ENCODE measurements at regions not wholly inside any gene's neighbourhood (a gene's known extent, or its start where the extent isn't known, plus 50 kb on each side); places are given as distances from the start of the nearest gene placed in this dataset.
A peak's percentile ranks its signal among the peaks of the same experiment; 100 is the strongest.
"Not testable (repeated sequence)": the region's sequence is repeated elsewhere in the genome, so short reads cannot be mapped to it uniquely, and the experiment has no call there.

DNA sequence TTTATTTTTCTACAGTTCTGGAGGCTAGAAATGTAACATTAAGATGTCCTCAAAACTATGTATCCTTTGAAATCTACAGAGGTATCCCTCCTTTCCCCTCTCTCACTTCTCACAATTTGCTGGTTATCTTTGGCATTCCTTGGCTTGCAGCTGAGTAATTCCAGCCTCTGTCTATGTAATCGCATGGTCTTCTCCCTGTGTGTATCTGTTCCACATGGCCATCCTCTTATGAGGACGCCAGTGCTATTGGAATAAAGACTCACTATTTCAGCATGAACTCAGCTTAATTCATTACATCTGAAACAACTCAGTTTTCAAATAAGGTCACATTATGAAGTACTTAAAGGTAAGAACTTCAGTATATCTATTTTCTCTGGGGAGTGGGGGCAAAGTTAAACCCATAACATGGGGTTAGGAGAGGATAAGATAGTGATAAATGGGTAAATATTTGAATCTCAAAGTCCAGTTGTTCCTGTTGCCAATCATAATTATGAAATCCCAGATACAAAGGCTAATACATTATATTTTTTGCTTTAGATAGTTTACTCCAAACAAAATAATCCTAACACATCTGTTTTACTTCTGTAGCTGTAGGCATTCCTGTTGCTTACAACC is 1290.8 kb downstream of the NCAM2 start:
- DNase-seq (ENCODE audit: low spot score): no peak

DNA sequence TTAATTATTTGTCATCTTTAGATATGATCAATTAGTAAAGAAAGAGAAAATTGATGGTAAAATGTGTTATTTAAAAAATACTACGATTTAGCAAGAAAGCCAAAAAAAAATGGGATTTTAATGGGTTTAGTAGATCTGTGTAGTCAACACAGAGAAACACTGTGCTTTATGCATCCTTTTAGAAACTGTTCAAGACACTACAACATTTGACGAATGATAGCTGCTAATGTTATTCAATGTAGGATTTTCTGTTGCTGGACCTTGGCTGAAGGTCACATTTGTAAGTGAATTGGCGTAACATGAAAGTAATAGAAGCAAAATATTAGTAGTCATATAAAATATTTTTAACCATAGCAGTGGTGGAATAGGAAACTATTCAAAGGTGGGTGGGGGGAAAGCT is 1293.9 kb downstream of the NCAM2 start:
- no peak for DNase-seq (ENCODE audit: low spot score)

DNA sequence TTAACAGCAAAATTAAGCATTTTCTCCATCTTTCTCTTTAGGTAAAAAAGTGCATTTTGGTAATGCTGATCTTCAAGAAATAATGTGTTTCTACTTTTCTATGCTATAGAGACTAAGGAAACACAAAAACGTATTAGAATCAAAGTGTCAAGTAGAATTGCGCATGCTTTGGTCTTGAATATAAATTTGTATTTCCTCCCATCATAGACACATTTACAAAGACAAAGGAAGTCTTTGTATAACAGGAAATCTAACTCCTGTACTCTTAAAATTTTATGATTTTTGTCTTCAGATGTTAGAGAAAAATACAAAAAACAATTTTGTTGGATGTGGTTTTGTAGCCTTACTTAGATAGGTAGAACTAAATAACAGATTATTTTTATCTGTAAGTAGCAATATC is 1299.4 kb downstream of the NCAM2 start:
- DNase-seq (ENCODE audit: low spot score): no peak

DNA sequence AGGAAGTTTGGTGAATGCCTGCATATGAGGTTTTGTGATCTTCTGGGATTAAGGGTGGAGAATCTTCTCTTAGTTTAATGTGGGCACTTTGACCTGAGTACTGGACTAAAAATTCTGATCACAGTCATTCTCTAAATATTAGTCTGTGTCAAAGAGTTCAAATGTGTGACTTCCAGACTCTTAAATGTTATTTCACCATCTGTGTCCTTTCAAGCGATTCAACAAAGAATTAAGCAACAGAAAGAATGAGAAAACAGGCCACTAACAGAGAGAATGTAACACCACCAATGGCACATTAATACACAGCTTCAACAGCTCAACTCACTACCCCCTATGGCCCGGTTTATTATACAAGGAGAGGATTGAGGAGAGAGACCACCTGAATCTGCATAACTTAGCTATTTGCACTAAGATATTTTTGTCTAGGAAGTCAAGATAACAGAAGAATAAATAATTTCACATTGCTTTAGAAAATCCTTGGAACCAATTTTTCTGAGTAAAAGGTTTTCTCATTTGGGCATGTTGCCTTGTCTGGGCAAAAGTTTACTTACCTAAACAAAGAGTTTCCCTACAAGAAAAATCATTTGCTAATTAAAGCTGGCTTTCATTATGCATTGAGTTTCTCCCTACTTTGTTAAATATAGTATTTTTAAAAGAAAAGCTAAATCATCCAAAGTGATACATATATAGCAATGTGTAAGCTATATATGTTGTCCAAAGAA is 1313.7 kb downstream of the NCAM2 start:
- peak; percentile 2 for DNase-seq (ENCODE audit: low spot score)

DNA sequence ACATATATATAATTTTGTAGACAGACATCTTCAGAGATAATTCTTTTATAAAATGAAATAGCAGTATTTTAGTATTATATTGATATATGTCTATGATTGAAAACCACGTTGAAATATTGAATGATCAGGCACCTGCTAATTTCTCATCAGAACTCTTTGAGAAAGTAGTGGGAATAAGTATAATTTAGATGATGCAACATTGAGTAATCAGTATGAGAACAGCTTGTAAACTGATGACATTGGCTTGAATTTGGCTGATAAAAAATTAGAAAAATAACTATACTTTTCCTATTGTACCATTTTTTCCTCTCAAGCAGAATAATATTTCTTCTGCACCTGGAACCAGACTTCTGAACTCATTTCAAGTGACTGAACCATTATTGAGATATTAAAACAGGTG is 1316.8 kb downstream of the NCAM2 start:
- no peak for DNase-seq (ENCODE audit: low spot score)

DNA sequence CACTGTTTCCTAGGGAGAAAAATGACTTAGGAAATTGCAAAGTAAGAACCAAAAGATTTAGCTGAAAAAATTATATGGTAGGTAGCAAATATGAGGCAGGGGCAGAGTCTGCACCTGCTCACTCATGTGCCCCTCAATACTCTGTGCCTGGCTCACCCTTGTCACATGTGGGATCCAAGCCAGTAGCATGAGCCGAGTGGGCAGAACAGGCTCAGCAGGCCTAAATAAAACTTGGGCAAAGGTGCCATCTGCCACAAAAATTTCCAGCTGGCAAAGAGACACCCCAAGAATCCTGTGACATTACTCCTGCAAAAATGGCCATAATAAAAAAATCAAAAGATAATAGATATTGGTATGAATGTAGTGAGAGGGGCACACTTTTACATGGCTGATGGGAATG is 1321.2 kb downstream of the NCAM2 start:
- no peak for DNase-seq (ENCODE audit: low spot score)

DNA sequence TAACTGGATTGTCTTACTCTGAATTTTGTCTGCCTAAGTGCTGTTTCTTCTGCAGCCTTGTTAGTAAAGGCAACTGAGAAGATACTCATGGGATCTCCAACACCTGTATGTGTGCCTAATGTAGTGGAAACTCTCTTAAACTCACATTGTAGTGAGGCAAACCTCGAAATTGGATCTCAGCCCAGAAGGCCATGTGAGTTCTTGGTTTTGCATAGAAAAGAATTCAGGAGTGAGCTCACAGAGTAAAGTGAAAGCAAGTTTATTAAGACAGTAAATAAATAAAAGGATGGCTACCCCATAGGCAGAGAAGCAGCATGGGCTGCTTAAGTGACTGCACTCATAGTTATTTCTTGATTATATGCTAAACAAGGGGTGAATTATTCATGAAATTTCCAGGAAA is 1344.7 kb downstream of the NCAM2 start:
- DNase-seq (ENCODE audit: low spot score): peak; percentile 16

DNA sequence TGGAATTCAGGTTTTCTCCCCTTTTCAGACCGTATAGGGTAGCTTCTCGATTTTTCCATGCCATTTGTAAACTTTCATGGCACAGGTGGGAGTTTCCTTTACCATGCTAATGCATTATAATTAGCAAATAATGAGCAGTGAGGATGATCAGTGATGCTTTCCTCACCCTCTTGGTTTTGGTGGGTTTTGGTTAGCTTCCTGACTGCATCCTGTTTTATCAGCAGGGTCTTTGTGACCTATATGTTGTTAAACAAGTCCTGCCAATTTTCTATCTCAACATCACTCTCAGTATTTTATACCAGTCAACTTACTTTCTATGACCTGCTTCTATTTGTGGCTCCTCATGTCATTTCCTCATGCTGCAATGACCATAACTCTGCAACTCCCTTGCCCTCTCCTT is 1345.1 kb downstream of the NCAM2 start:
- DNase-seq (ENCODE audit: low spot score): no peak

DNA sequence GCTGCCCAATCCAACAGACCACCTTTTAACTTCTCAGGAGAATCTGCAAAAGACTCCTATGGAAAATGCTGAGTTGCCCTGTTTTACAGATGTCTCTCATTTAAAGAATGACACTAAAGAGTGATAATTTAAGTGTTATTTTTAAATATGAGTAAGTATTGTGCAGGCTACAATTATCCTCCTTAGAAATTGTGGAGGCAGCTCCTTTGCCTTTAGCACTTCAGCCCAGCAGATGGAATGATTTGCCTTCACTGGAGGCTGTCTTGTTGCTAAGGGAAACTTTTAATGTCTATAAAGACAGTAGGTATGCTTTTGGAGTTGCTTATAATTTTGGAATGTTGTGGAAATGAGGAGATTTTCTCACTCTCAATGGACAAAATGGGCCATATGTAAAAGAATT is 1345.5 kb downstream of the NCAM2 start:
- no peak for DNase-seq (ENCODE audit: low spot score)

DNA sequence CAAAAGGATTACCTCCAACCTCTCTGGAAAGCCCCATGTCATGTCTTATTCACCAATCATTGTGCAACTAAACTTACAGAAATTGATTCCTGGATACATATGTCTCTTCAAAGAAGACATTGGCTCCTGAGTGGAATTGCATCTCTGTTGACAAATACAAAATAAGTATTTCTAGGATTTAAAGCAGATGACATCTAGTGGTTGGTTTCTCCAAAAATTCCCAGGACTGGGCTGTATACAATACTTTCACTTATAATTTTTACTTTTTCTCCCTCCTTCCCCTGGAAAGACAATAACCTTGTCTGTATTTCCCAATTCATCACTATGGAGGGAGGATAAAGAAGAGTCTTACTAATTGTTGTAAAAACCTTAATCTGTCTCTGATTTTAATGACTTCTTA is 1347.4 kb downstream of the NCAM2 start:
- no peak for DNase-seq (ENCODE audit: low spot score)

DNA sequence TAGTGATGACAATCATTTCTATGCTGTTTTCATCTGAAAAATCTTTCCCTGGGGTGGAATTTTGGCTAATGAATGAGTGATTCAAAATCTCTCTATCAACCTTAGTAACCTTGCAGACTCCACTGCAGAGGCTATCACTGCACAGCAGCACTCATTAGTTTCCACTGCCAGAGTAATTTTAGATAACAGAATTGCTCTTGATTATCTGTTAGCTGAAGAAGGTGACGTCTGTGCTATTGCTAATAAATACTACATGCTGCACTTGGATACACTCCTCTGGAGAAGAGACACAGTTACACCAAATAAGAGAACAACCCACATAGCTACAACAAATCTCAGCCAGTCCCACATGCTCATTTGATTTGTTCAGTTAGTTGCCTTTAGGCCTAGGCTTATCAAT is 1348.4 kb downstream of the NCAM2 start:
- no peak for DNase-seq (ENCODE audit: low spot score)

DNA sequence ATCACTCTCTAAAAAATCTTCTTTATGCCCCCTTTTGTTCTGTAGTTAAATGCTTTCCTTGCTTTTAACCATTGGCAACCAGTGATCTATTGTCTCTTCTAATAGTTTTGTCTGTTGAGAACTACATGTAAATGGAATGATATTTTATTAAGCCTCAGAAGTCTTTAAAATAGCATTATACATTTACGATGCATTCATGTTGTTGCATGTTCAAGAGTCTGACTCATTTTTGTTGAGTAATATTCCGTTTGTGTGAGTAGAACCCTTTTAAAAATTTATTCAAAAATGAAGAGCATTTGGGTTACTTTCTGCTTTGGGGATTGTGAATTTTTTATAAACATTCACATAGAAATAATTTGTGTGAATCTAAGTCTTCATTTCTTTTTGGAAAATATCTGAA is 1352.9 kb downstream of the NCAM2 start:
- no peak for DNase-seq (ENCODE audit: low spot score)

DNA sequence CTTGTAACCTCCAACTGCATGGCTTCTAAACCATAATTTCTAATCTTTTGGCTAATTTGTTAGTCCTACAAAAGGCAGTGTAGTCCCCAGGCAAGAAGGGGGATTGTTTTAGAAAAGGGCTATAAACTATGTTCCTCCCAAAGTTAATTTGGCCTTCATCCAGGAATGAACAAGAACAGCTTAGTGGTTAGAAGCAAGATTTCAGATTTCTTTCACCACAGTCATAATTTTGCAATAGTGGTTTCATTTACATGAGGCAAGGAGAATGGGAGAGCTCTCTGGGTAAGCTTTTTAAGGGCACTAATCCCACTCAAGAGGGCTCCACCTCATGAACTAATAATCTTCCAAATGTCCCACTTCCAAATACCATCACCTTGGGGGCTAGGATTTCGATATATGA is 1353.9 kb downstream of the NCAM2 start:
- DNase-seq (ENCODE audit: low spot score): no peak

DNA sequence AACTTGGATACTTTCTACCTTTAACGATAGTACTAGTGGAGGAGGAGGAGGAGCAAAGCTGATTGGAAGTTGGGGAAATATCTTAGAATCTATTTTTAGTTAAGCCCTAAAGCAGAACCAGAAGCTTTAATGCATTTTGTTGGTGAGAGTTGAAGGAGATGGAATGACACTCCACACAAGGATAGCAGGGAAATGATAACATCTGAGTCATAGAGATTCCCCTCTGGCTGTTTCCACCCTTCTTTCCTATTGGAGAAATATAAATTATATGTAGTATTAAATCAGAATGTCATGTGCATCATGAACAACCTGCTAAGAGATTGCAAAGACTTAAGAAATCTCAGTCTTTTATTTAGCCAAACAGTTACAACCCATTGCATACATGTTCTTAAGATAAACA is 1357.7 kb downstream of the NCAM2 start:
- no peak for DNase-seq (ENCODE audit: low spot score)

DNA sequence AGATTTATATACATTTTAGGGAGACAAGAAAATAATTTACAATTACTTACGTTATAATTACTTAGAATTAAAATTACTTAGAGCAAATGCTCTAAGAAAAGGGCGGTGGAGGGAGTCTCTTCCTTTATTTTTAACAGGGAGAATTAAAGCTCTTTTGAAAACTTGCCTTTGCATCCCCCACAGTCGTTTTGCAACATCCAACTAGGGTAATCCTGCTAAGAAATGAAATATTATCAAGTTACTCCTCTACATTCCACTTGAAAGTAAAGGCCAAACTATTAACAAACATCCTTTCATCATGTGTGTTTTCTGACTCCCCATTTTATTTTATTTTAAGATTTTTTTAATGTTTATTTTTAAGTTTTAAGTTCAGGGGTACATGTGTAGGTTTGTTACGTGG is 1358.5 kb downstream of the NCAM2 start:
- DNase-seq (ENCODE audit: low spot score): no peak

DNA sequence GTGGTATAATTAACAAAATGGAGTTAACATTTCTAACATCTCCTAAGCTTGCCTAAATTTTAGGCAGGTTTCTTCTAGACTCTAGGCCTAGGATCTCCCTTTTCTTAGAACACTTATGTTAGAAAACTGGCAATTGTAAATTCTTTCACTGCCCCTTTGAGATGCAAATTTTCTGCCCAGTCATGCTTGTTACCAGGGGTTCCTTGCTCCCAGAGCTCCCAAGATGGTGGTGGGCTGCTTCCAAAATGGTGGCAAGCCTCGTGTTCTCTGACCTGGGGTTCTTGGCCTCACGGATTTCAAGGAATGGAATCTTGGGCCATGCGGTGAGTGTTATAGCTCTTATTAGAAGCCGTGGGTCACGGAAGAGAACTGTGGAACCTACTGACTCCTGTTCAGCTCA is 1361.4 kb downstream of the NCAM2 start:
- DNase-seq (ENCODE audit: low spot score): not testable (repeated sequence)

DNA sequence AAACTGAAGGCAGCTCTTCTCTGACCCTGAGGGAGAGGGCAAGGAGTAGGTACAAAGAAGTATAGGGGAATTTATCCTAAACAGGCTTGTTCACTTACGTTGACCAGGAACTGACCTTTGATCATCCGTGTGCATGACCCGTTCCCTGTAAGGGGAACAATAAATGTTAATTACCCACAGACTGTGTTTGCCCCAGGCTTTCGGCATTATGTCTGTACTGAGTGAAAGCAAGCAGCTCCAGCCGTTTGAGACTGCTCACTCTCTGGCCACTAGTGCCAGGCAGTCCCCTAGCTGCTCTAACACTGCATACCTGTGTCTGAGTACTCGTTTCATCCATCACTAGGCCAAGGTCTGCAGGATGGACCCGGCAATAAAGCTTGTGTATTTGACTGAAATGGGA is 1365.3 kb downstream of the NCAM2 start:
- DNase-seq (ENCODE audit: low spot score): no peak

DNA sequence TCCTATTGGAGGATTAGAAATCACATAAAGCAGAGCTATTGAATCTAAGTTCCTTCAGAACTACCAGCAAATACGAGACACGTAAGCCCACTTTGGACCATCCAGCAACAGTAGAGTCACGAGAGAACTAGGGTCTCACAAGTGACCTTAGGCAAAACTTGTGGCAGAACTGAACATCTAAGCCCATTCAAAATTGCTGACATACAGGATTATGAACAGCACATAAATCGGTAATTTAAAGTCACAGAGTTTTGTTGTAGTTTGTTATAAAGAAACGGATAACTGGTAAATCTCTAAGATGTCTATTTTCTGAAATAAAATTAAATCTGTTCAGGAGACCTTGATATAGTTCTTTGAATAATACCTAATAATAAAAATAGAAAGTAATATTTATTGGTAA is 1366.0 kb downstream of the NCAM2 start:
- no peak for DNase-seq (ENCODE audit: low spot score)

DNA sequence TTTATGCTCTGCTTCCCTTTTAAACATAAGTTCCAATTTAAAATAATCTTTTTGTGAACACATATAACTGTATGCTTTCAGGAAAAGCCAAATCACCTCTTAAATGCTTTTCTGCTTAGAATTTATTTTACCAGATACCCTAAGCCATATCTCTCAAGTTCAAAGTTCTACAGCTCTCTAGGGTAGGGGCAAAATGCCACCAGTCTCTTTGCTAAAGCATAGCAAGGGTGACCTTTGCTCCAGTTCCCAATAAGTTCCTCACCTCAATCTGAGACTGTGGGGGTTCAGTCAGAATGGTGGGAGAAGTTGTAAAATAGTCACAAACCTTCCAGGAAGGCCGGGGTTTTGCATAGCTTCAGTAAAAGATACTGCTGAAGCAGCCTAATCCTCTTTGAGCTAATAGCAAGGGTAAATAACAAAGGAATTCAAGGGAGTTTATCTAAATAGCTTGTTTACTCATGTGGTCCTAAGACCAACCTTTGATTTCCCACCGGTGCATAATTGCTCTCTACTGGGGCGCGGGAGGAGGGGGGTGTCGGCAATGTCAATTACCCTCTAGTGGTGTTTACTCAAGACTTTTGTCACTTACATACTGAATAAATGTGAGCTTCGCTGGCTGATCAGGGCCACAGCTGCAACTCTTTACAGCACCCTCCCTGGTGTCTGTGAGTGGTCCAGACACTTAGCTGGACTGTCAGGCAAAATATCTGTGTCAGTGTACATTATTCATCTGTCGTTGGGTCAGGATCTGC is 1376.2 kb downstream of the NCAM2 start:
- DNase-seq (ENCODE audit: low spot score): no peak

DNA sequence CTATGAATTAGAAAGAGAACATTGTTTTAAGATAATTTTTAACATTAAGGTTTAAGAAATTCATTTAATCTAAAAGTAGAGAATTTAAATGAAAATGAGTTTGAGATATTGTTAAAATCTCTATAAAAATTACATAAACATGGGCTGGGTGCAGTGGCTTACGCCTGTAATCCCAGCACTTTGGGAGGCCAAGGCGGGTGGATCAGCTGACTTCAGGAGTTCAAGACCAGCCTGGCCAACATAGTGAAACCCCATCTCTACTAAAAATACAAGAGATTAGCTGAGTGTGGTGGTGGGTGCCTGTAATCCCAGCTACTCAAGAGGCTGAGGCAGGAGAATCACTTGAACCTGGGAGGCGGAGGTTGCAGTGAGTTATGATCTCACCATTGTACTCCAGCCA is 1379.6 kb downstream of the NCAM2 start:
- not testable (repeated sequence) for DNase-seq (ENCODE audit: low spot score)

DNA sequence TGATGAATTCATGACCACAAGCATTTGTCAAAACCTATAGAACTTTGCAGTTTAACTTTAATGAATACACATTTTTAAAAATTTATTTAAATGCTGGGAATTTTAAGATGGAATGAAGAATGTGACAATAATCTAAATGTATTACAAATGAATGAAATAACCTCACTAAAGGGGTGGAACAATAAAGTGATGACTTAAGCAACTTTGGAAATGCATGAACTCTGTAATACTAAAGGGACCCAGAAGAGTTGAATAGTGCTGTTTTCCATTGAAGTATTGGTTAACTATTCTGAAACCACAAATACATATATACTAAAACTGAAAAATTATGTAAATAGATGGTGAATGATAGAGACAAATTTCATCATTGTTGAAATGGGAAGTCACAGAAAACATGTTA is 1395.1 kb downstream of the NCAM2 start:
- no peak for DNase-seq (ENCODE audit: low spot score)

DNA sequence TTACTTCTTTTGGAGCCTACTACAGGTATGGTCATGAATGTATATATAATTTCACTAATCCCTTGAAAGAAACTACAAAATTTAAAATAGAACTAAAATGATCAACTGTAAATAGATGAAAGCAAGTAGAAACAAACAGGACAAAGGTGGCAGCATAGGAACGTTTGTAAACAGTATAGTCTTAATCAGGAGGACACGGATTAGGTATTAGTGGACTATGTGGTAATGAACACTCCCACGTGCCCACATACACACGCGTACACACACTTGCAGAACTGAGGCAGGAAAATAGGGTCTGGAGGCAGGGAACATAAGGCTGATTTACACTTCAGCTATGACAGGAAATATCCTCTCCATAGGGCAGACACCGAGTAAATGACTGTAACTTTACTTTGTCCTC is 1397.8 kb downstream of the NCAM2 start:
- DNase-seq (ENCODE audit: low spot score): no peak
